ENCODE measurements at regions not wholly inside any gene's neighbourhood (a gene's known extent, or its start where the extent isn't known, plus 50 kb on each side); places are given as distances from the start of the nearest gene placed in this dataset.

DNA sequence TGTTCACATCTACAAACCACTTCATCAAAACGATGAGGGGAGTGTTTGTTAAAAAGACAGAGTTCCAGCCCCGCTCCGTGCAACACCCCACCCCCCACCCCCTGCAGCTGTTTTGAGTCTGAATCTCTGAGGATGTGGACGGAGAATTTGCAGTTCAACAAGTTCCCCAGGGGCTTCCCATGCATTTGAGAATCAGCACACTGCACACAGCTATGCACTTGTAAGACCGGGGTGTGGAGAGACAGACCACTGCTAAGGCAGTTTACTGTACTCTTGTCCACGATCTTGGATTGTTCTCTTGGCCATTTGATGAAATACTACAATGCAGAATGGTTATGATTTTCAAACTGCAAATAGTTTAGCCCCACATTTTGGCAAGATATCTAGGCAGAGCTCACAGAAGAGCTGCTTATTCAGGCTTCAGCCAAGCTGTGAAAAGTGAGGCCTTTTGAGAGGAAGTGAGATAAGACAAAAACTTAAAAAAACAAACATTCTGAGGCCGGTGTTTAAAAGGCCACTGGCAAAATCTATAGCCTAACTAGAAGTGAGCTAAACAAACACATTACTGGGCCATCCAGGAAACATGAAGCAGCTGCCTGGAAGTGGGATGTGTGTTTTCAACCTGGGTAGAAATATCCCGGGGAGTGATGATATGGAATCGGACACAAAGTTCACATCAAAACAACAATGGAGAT is 308.2 kb upstream of the ADAMTS9 start:
- no peak overlapping the region for H3K9ac ChIP-seq (ENCODE audit: insufficient read length)
- H3K27ac ChIP-seq: no peak overlapping the region
- TF ChIP-seq POLR2AphosphoS5 (IDR thresholded peaks at IDR 0.05; ENCODE audit: borderline replicate concordance, low read depth, low read length) (no peak), FOXP2 (optimal IDR thresholded peaks at IDR 0.05; ENCODE audit: control extremely low read depth, extremely low read length, insufficient read depth) (no peak), EZH2 (IDR thresholded peaks at IDR 0.05) (no peak)
- no peak for DNase-seq (ENCODE audit: low read depth, low spot score)
- no peaks in the 10 kb centered on the region for H3K9me3 ChIP-seq (ENCODE audit: low read depth, low read length)
- H3K4me3 ChIP-seq: no peak overlapping the region
- H3K36me3 ChIP-seq (ENCODE audit: insufficient read depth, low read length): no peaks in the 10 kb centered on the region

DNA sequence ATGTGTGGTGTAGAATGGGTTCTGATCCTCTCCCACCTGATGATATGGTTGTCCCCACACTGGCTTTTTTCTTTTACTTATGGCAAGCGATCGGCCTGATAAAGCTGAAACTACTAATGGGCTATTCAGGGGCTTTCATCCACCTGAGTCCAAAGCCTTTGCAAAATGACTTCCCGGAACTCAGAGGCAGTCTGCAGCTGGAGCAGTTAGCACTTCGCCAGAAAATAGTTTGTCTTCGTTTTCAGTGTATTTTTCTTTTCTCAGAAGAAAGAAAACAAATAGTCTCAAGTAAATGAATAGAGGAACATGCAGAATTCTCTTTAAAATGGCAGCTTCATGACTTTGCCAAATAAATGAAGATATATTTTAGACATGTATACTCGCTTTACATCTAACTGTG is 306.0 kb upstream of the ADAMTS9 start:
- Histone ChIP-seq H3K36me3 (ENCODE audit: insufficient read depth, low read length) (no peaks in the 10 kb centered on the region), H3K4me3 (no peak overlapping the region), H3K9ac (ENCODE audit: insufficient read length) (no peak overlapping the region), H3K27ac (no peak overlapping the region), H3K9me3 (ENCODE audit: low read depth, low read length) (no peaks in the 10 kb centered on the region)
- no peak for DNase-seq (ENCODE audit: low read depth, low spot score)
- TF ChIP-seq FOXP2 (optimal IDR thresholded peaks at IDR 0.05; ENCODE audit: control extremely low read depth, extremely low read length, insufficient read depth) (no peak), POLR2AphosphoS5 (IDR thresholded peaks at IDR 0.05; ENCODE audit: borderline replicate concordance, low read depth, low read length) (no peak), EZH2 (IDR thresholded peaks at IDR 0.05) (no peak)

DNA sequence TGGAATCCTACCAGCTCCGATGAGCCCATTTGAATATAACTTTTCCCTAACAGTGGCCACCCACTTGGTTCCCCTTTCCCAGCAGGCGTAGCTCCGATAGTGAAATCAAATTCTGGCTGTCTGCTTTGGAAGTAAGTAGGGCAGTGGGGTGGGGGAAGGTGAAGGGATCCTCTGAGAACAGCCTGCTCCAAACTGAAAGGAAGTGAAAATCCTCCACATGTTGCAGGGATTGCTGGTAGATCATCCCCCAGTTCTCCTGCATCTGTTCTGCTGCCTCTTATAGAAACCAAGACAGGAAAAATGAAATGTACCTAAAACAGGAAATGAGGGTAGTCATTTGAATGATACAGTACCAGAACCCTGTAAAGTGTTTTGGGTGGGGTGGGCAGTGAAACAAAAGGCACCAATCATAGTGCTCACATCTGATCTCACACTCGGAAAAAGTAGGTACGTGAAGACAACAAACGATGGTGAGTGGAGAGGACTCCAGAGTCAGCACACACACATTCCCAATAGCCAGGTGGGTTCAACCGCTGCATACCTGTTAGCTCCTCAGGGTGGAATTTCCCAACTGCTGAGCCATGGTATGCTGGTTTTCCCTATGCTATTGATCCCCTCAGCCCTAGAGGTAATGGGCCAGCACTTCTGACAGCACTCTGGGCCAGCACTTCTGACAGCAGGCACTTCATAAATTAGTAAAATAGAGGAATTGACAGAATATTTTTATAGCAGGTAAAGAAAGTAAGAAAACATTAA is 304.9 kb upstream of the ADAMTS9 start:
- H3K9ac ChIP-seq (ENCODE audit: insufficient read length): no peak overlapping the region
- DNase-seq (ENCODE audit: low read depth, low spot score): no peak
- H3K4me3 ChIP-seq: no peak overlapping the region
- no peak overlapping the region for H3K27ac ChIP-seq
- no peak for TF ChIP-seq EZH2 (IDR thresholded peaks at IDR 0.05)
- no peak for TF ChIP-seq FOXP2 (optimal IDR thresholded peaks at IDR 0.05; ENCODE audit: control extremely low read depth, extremely low read length, insufficient read depth)
- TF ChIP-seq POLR2AphosphoS5 (IDR thresholded peaks at IDR 0.05; ENCODE audit: borderline replicate concordance, low read depth, low read length): no peak
- H3K36me3 ChIP-seq (ENCODE audit: insufficient read depth, low read length): no peaks in the 10 kb centered on the region
- H3K9me3 ChIP-seq (ENCODE audit: low read depth, low read length): no peaks in the 10 kb centered on the region

DNA sequence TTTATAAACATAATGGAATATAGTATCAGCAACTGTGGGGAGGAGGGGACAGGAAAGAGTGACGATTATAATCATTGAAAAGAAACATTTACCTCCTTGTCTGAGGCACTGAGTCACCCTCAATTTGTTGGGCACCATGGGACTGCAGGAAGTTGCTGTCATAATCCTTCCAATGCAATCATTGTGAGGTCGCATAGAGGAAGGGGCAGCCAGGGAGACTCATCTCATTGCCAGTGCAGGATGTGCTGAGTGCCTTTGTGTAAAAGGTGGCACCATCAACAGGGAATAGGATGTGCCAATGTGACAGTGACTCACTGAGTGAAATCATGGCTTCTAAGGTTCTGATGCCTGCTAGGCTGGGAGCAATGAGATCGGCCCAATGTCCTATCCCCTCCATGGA is 300.4 kb upstream of the ADAMTS9 start:
- no peak for TF ChIP-seq EZH2 (IDR thresholded peaks at IDR 0.05)
- no peak for TF ChIP-seq POLR2AphosphoS5 (IDR thresholded peaks at IDR 0.05; ENCODE audit: borderline replicate concordance, low read depth, low read length)
- no peak for TF ChIP-seq FOXP2 (optimal IDR thresholded peaks at IDR 0.05; ENCODE audit: control extremely low read depth, extremely low read length, insufficient read depth)
- DNase-seq (ENCODE audit: low read depth, low spot score): no peak
- H3K4me3 ChIP-seq: no peak overlapping the region
- no peaks in the 10 kb centered on the region for H3K9me3 ChIP-seq (ENCODE audit: low read depth, low read length)
- no peak overlapping the region for H3K9ac ChIP-seq (ENCODE audit: insufficient read length)
- H3K36me3 ChIP-seq (ENCODE audit: insufficient read depth, low read length): no peaks in the 10 kb centered on the region
- no peak overlapping the region for H3K27ac ChIP-seq

DNA sequence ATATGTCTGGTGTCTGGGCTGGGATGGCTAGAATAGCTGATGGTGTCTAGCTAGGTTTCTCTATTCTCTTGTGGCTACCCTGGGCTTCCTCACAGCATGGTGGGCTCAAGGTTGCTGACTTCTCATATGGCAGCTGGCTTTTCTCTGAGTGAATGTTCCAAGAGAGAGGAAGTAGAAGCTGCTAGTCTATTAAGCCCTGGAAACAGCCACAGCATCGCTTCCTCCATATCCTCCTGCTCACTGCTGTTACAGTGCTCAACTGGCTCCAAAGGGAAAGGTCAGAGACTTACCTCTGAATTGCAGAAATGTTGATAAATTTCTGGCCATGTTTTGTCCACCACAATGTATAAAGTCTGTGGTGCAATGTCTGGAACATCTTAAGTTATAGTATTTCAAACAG is 299.9 kb upstream of the ADAMTS9 start:
- no peak overlapping the region for H3K4me3 ChIP-seq
- no peak overlapping the region for H3K27ac ChIP-seq
- no peak overlapping the region for H3K9ac ChIP-seq (ENCODE audit: insufficient read length)
- no peaks in the 10 kb centered on the region for H3K9me3 ChIP-seq (ENCODE audit: low read depth, low read length)
- TF ChIP-seq EZH2 (IDR thresholded peaks at IDR 0.05): no peak
- no peak for TF ChIP-seq POLR2AphosphoS5 (IDR thresholded peaks at IDR 0.05; ENCODE audit: borderline replicate concordance, low read depth, low read length)
- DNase-seq (ENCODE audit: low read depth, low spot score): no peak
- H3K36me3 ChIP-seq (ENCODE audit: insufficient read depth, low read length): no peaks in the 10 kb centered on the region

DNA sequence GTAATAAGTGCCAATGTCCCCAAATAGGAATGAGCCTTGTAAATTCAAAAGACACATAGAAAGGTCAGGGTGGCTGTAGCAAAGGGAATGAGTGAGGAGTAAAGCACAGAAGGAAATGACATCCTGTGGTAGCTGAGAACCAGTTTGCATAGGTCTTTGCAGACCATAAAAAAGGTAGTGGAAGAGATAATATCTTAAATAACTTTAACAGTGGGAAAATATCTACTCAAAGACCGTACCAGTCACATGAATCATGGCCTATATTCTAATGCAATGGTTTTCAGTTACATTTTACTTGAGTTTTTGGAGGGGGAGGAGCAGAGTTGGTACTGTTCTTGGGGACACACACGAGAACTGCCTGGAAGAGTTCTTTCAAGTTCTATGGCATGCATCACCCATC is 297.3 kb upstream of the ADAMTS9 start:
- no peaks in the 10 kb centered on the region for H3K9me3 ChIP-seq (ENCODE audit: low read depth, low read length)
- no peaks in the 10 kb centered on the region for H3K36me3 ChIP-seq (ENCODE audit: insufficient read depth, low read length)
- no peak for DNase-seq (ENCODE audit: low read depth, low spot score)
- no peak overlapping the region for H3K27ac ChIP-seq
- H3K4me3 ChIP-seq: no peak overlapping the region
- H3K9ac ChIP-seq (ENCODE audit: insufficient read length): no peak overlapping the region
- TF ChIP-seq POLR2AphosphoS5 (IDR thresholded peaks at IDR 0.05; ENCODE audit: borderline replicate concordance, low read depth, low read length) (no peak), FOXP2 (optimal IDR thresholded peaks at IDR 0.05; ENCODE audit: control extremely low read depth, extremely low read length, insufficient read depth) (no peak), EZH2 (IDR thresholded peaks at IDR 0.05) (no peak)

DNA sequence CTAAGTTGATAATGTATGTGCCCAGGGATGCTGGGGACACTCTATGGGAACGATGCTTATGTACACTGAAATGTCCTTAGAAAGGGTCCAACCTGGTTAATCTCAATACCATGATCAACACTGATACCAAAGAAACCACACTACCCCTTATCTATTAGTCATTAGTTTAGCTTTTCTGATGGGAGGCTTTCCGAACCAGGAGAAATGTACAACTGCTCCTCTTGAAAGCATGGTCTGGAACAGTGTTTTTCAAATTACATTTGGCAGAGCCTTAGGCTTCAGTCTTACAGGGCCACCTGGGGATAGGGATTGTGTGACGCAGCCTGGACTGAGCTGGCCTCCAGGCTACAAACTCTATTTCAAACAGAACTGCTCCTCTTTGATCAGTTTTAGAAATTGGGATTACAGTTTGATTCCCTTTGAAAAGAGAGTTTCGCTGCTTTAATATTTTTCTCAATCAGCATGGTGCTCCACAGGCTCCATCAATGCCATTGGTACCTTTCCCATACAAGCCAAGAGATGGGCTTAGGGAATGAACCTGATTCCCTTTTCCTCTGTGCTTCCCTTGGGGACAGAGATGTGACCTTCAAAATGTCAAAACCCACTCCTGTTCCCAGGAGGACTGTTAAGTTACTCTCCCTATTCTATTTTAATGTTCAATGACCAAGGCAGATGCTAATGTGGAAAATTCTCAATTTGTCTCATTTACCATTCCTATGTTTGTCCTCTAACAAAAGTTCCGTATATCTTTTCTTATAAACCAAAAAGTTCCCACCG is 296.0 kb upstream of the ADAMTS9 start:
- Histone ChIP-seq H3K27ac (no peak overlapping the region), H3K36me3 (ENCODE audit: insufficient read depth, low read length) (no peaks in the 10 kb centered on the region), H3K9me3 (ENCODE audit: low read depth, low read length) (no peaks in the 10 kb centered on the region), H3K9ac (ENCODE audit: insufficient read length) (no peak overlapping the region), H3K4me3 (no peak overlapping the region)
- TF ChIP-seq POLR2AphosphoS5 (IDR thresholded peaks at IDR 0.05; ENCODE audit: borderline replicate concordance, low read depth, low read length) (no peak), FOXP2 (optimal IDR thresholded peaks at IDR 0.05; ENCODE audit: control extremely low read depth, extremely low read length, insufficient read depth) (no peak), EZH2 (IDR thresholded peaks at IDR 0.05) (no peak)
- DNase-seq (ENCODE audit: low read depth, low spot score): no peak

All from SK-N-MC (cell line).